H9 (cell line): ENCODE measurements at regions not wholly inside any gene's neighbourhood (a gene's known extent, or its start where the extent isn't known, plus 50 kb on each side); places are given as distances from the start of the nearest gene placed in this dataset.

Experiments
- DNase-seq: peaks from one replicate; pipeline ENCODE4 v3.0.0-alpha.2; 2017
- H2AFZ ChIP-seq: one replicate; pipeline ENCODE4 v1.6.1; 2013; ENCODE audit warnings: mild to moderate bottlenecking, low read length, control low read depth, moderate library complexity
- H2AK5ac ChIP-seq: 2 replicates; pipeline ENCODE4 v1.6.1; 2013; ENCODE audit warnings: low read length, control low read depth, mixed read lengths; ENCODE audit not compliant: insufficient read length
- H2BK120ac ChIP-seq: one replicate; pipeline ENCODE4 v1.6.1; 2013; ENCODE audit warnings: low read depth, mild to moderate bottlenecking, low read length, control low read depth, inconsistent platforms; ENCODE audit not compliant: poor library complexity, severe bottlenecking
- H2BK12ac ChIP-seq: 2 replicates; pipeline ENCODE4 v1.6.1; 2013; ENCODE audit warnings: low read length, control low read depth, mixed read lengths, low read depth; ENCODE audit not compliant: insufficient read length
- H2BK15ac ChIP-seq: 2 replicates; pipeline ENCODE4 v1.6.1; 2013; ENCODE audit warnings: low read depth, low read length, control low read depth
- H2BK20ac ChIP-seq: one replicate; pipeline ENCODE4 v1.6.1; 2013; ENCODE audit warnings: low read depth, mild to moderate bottlenecking, low read length, control low read depth, inconsistent platforms; ENCODE audit not compliant: poor library complexity, severe bottlenecking
- H2BK5ac ChIP-seq: 2 replicates; pipeline ENCODE4 v1.6.1; 2013; ENCODE audit warnings: low read length, control low read depth, mixed read lengths; ENCODE audit not compliant: insufficient read length
- H3K14ac ChIP-seq: 2 replicates; pipeline ENCODE4 v1.6.1; 2013; ENCODE audit warnings: low read length, control low read depth; ENCODE audit not compliant: insufficient read depth
- H3K18ac ChIP-seq: 2 replicates; pipeline ENCODE4 v1.6.1; 2013; ENCODE audit warnings: low read depth, mild to moderate bottlenecking, mixed read lengths, low read length, control low read depth; ENCODE audit not compliant: insufficient read length
- H3K23ac ChIP-seq: 2 replicates; pipeline ENCODE4 v1.6.1; 2013; ENCODE audit warnings: low read length, control low read depth, mixed read lengths, low read depth; ENCODE audit not compliant: insufficient read length
- H3K23me2 ChIP-seq: 2 replicates; pipeline ENCODE4 v1.6.1; 2013; ENCODE audit warnings: low read depth, mild to moderate bottlenecking, mixed read lengths, low read length, control low read depth; ENCODE audit not compliant: insufficient read length, poor library complexity, severe bottlenecking
- H3K27ac ChIP-seq: 2 replicates; pipeline ENCODE4 v1.5.1; 2013; ENCODE audit warnings: low read length, control low read depth, mixed read lengths, low read depth; ENCODE audit not compliant: insufficient read length
- H3K27me3 ChIP-seq: 2 replicates; pipeline ENCODE4 v1.6.1; 2013; ENCODE audit warnings: low read length, control low read depth, inconsistent platforms; ENCODE audit not compliant: insufficient read depth
- H3K4ac ChIP-seq: 2 replicates; pipeline ENCODE4 v1.6.1; 2013; ENCODE audit warnings: low read depth, mild to moderate bottlenecking, control low read depth, inconsistent platforms, low read length, moderate library complexity
- H3K4me1 ChIP-seq: 2 replicates; pipeline ENCODE4 v1.6.1; 2013; ENCODE audit warnings: low read length, control low read depth, inconsistent platforms; ENCODE audit not compliant: insufficient read depth
- H3K4me2 ChIP-seq: 2 replicates; pipeline ENCODE4 v1.6.1; 2013; ENCODE audit warnings: low read length, control low read depth, mixed read lengths; ENCODE audit not compliant: insufficient read length, insufficient read depth
- H3K56ac ChIP-seq: 2 replicates; pipeline ENCODE4 v1.6.1; 2013; ENCODE audit warnings: low read depth, mild to moderate bottlenecking, mixed read lengths, low read length, control low read depth; ENCODE audit not compliant: insufficient read length
- H3K79me1 ChIP-seq: 2 replicates; pipeline ENCODE4 v1.6.1; 2013; ENCODE audit warnings: low read depth, mild to moderate bottlenecking, moderate library complexity, low read length, control low read depth, inconsistent platforms; ENCODE audit not compliant: insufficient read depth, poor library complexity, severe bottlenecking
- H3K79me2 ChIP-seq: 2 replicates; pipeline ENCODE4 v1.6.1; 2013; ENCODE audit warnings: low read length, control low read depth, inconsistent platforms; ENCODE audit not compliant: insufficient read depth
- H3K9ac ChIP-seq: 2 replicates; pipeline ENCODE4 v1.6.1; 2013; ENCODE audit warnings: low read length, control low read depth, mixed read lengths; ENCODE audit not compliant: insufficient read length; ENCODE audit errors: extremely low read depth
- H3K9me3 ChIP-seq: one replicate; pipeline ENCODE4 v1.6.1; 2013; ENCODE audit warnings: low read depth, low read length, inconsistent platforms; ENCODE audit not compliant: control insufficient read depth
- H3T11ph ChIP-seq: one replicate; pipeline ENCODE4 v1.6.1; 2013; ENCODE audit warnings: mild to moderate bottlenecking, low read length, control low read depth, inconsistent platforms
- H4K20me1 ChIP-seq: one replicate; pipeline ENCODE4 v1.6.1; 2013; ENCODE audit not compliant: control insufficient read depth, insufficient read length, insufficient read depth
- H4K5ac ChIP-seq: 2 replicates; pipeline ENCODE4 v1.6.1; 2013; ENCODE audit warnings: low read depth, mild to moderate bottlenecking, mixed read lengths, low read length, control low read depth; ENCODE audit not compliant: insufficient read length
- H4K8ac ChIP-seq: replicated peaks from 2 replicates; pipeline ENCODE4 v1.6.1; 2013; ENCODE audit warnings: low read length, control low read depth, mixed read lengths, low read depth; ENCODE audit not compliant: insufficient read length
- H4K91ac ChIP-seq: 2 replicates; pipeline ENCODE4 v1.6.1; 2013; ENCODE audit warnings: low read depth, mild to moderate bottlenecking, moderate library complexity, mixed read lengths, low read length, control low read depth; ENCODE audit not compliant: insufficient read length
- H3K27ac Mint-ChIP-seq, 3 experiments: 2 replicates in 2 of 3; 3 replicates in 1 of 3; pipeline ENCODE4 v1.8.0; 2020 to 2021; ENCODE audit warnings: mixed read lengths in 3 of 3, mild to moderate bottlenecking in 1 of 3, moderate library complexity in 1 of 3
- H3K27me3 Mint-ChIP-seq: 2 replicates; pipeline ENCODE4 v1.8.0; 2021; ENCODE audit warnings: low read depth, mild to moderate bottlenecking, moderate library complexity, mixed read lengths
- H3K36me3 Mint-ChIP-seq, 3 experiments: 2 replicates in 2 of 3; 3 replicates in 1 of 3; pipeline ENCODE4 v1.8.0; 2020 to 2021; ENCODE audit warnings: low read depth in 3 of 3, mixed read lengths in 3 of 3; ENCODE audit not compliant: insufficient read depth in 1 of 3
- H3K4me1 Mint-ChIP-seq, 2 experiments: 2 replicates each; pipeline ENCODE4 v1.8.0; 2020; ENCODE audit warnings: mixed read lengths in 2 of 2
- H3K4me3 Mint-ChIP-seq, 2 experiments: 2 replicates in 1 of 2; 3 replicates in 1 of 2; pipeline ENCODE4 v1.8.0; 2020 to 2021; ENCODE audit warnings: mild to moderate bottlenecking in 2 of 2, mixed read lengths in 2 of 2, moderate library complexity in 1 of 2
- H3K9me3 Mint-ChIP-seq, 2 experiments: 2 replicates in 1 of 2; 3 replicates in 1 of 2; pipeline ENCODE4 v1.8.0; 2020; ENCODE audit warnings: mild to moderate bottlenecking in 2 of 2, mixed read lengths in 2 of 2, moderate library complexity in 1 of 2
- TF ChIP-seq, protein P1 (sequence below): fragments of 200-600 bp; sonication (generic); conservative IDR thresholded peaks from 3 replicates; pipeline ENCODE4 v1.8.0; 2021; ENCODE audit warnings: antibody characterized with exemption, mild to moderate bottlenecking

DNA sequence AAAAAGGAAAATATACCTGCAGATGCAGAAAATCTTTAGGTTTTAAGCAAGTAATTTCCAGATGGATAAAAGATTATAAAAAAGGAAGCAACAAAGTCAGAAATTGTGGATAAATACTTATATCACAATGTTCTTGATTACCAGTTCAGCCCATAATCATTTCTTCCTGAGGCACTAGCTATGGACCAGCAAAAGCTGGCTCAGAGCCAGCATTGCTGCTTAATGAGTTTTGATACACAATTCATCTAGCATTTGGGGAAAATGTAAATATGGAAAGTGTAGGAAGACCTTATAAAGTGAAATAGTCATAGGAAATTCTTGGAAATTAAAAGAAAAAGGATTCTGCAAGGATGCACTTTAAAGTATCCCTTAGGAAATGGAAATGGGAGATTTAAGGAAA lies 168.3 kb upstream of the GBE1 start:
- Histone ChIP-seq H3T11ph (no peak overlapping the region), H3K79me1 (no peaks in the 10 kb centered on the region), H4K91ac (no peak overlapping the region), H4K5ac (no peak overlapping the region), H3K4me2 (no peak overlapping the region), H3K4me1 (no peaks in the 10 kb centered on the region), H3K23ac (no peak overlapping the region), H2AFZ (no peak overlapping the region), H3K23me2 (no peaks in the 10 kb centered on the region), H4K8ac (no peak overlapping the region), H3K9me3 (no peaks in the 10 kb centered on the region), H2BK15ac (no peak overlapping the region), H3K18ac (no peak overlapping the region), H3K4ac (no peak overlapping the region), H3K27ac (no peak overlapping the region), H2BK5ac (no peak overlapping the region), H2BK12ac (no peak overlapping the region), H4K20me1 (no peaks in the 10 kb centered on the region), H2BK20ac (no peak overlapping the region), H3K14ac (no peak overlapping the region), H3K79me2 (no peaks in the 10 kb centered on the region), H2AK5ac (no peak overlapping the region), H3K9ac (no peak overlapping the region), H3K56ac (no peak overlapping the region), H2BK120ac (no peak overlapping the region), H3K27me3 (no peaks in the 10 kb centered on the region)
- Mint-ChIP-seq H3K4me3 (no peak overlapping the region), H3K9me3 (no peaks in the 10 kb centered on the region; a peak in 1 of 5 replicates), H3K27ac (no peak overlapping the region), H3K4me1 (peaks cover 0 to under 1% of the 10 kb centered on the region in 2 experiments; a peak in 1 of 4 replicates), H3K36me3 (no peaks in the 10 kb centered on the region), H3K27me3 (no peaks in the 10 kb centered on the region)
- DNase-seq = no peak
- TF ChIP-seq, protein P1, sequence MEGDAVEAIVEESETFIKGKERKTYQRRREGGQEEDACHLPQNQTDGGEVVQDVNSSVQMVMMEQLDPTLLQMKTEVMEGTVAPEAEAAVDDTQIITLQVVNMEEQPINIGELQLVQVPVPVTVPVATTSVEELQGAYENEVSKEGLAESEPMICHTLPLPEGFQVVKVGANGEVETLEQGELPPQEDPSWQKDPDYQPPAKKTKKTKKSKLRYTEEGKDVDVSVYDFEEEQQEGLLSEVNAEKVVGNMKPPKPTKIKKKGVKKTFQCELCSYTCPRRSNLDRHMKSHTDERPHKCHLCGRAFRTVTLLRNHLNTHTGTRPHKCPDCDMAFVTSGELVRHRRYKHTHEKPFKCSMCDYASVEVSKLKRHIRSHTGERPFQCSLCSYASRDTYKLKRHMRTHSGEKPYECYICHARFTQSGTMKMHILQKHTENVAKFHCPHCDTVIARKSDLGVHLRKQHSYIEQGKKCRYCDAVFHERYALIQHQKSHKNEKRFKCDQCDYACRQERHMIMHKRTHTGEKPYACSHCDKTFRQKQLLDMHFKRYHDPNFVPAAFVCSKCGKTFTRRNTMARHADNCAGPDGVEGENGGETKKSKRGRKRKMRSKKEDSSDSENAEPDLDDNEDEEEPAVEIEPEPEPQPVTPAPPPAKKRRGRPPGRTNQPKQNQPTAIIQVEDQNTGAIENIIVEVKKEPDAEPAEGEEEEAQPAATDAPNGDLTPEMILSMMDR = no peak
